ENCODE measurements at regions not wholly inside any gene's neighbourhood (a gene's known extent, or its start where the extent isn't known, plus 50 kb on each side); places are given as distances from the start of the nearest gene placed in this dataset.

DNA sequence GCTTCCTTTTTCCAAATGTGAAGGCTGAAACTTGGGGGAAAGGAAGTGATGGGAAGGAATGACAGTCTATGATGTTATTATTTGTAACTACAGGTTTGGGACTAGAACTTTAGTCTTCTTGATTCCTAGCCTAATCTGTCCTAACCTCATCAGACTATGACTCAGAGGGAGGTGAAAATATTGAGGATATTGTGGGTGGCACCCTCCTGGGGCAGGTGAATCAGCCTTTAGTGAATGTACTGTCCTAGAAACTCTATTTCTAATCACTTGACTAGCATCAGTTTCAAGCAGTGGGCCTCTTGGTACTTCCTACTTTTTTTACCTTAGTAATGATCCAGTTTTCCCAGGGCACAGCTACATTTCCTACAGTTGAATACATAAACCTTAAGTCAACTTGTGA is 829.0 kb upstream of the API5 start:
- in situ Hi-C loops (cut with MboI; ENCODE audit: low pct_unique_long_range_greater_than_20kb, low sequenced_read_pairs, unreplicated experiment), result no loop called here
- TF ChIP-seq, protein P1, sequence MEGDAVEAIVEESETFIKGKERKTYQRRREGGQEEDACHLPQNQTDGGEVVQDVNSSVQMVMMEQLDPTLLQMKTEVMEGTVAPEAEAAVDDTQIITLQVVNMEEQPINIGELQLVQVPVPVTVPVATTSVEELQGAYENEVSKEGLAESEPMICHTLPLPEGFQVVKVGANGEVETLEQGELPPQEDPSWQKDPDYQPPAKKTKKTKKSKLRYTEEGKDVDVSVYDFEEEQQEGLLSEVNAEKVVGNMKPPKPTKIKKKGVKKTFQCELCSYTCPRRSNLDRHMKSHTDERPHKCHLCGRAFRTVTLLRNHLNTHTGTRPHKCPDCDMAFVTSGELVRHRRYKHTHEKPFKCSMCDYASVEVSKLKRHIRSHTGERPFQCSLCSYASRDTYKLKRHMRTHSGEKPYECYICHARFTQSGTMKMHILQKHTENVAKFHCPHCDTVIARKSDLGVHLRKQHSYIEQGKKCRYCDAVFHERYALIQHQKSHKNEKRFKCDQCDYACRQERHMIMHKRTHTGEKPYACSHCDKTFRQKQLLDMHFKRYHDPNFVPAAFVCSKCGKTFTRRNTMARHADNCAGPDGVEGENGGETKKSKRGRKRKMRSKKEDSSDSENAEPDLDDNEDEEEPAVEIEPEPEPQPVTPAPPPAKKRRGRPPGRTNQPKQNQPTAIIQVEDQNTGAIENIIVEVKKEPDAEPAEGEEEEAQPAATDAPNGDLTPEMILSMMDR (IDR thresholded peaks at IDR 0.05; ENCODE audit: extremely low read depth, insufficient read depth, missing control alignments), result no peak
- no peak for DNase-seq (ENCODE audit: low spot score)

DNA sequence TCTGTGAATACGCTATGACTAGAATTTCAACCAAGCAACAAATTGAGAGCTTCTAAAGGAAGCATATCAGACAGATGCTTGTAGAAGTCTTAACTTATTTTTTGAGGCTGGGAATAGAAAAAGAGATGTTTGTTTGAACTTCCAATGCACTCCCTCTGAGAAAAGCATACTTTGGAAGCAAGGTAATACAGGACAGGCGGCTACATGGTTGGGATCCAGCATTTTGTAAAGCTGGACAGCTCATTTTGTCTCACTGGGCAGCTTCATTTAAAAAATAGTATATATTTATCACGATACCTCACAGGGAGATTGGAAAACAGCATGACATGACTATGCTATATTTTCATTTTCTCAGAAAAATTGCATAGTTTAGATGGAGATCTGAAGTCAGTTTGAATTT is 821.3 kb upstream of the API5 start:
- in situ Hi-C loops (cut with MboI; ENCODE audit: low pct_unique_long_range_greater_than_20kb, low sequenced_read_pairs, unreplicated experiment), result no loop called here
- no peak for DNase-seq (ENCODE audit: low spot score)
- TF ChIP-seq, protein P1 (IDR thresholded peaks at IDR 0.05; ENCODE audit: extremely low read depth, insufficient read depth, missing control alignments), result no peak

DNA sequence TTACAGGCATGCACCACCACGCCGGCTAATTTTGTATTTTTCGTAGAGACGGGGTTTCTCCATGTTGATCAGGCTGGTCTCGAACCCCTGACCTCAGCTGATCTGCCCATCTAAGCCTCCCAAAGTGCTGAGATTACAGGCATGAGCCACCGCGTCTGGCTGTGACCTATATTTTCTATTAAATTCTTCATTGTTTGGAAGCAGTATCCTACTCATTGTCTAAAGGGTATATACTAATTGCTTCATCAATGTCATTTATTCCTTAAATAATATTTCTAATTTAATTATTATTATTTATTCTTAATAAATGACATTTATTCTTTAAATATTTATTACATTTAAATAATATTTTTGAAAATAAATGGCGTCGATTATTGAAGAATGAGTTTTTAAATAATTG is 817.3 kb upstream of the API5 start:
- in situ Hi-C loops (cut with MboI; ENCODE audit: low pct_unique_long_range_greater_than_20kb, low sequenced_read_pairs, unreplicated experiment), result no loop called here
- TF ChIP-seq, protein P1 (IDR thresholded peaks at IDR 0.05; ENCODE audit: extremely low read depth, insufficient read depth, missing control alignments), result no peak
- no peak for DNase-seq (ENCODE audit: low spot score)

DNA sequence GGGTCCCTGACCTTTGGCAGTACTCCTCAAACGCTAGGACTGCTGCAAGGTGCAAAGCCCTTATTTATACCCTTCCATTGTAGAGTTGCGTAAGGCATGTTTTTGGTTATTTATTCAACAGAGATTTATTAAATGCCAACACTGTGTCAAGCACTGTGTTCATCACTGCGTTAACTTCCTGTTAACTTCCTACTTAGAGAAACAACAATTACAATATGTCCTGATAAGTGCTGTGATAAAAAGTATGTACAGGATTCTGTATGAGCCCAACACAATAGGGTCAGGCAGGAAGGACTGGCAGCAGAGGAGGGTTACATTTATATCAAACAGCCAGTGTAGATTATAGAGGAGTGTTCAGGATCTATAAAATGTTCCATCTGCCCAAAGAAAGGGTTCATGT is 812.8 kb upstream of the API5 start:
- DNase-seq (ENCODE audit: low spot score), result no peak
- TF ChIP-seq, protein P1 (IDR thresholded peaks at IDR 0.05; ENCODE audit: extremely low read depth, insufficient read depth, missing control alignments), result no peak
- in situ Hi-C loops (cut with MboI; ENCODE audit: low pct_unique_long_range_greater_than_20kb, low sequenced_read_pairs, unreplicated experiment), result no loop called here

DNA sequence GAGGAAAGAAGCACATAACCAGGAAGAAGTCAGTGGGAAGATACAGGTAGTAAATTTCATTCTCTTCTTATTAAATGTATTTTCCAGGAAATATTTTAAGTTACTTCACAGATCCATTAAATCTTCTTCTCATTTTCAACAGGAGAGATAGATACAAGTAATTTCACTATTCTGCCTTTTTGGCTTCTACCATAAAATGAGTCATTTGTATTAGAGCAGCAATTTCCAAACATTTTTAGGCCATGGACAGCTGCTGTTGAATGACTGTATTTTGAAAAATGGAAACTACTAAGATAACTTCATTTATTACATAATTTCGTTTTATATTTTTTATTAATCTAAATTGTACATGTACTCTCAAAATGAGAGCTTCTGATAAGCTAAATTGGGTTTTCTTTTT is 809.6 kb upstream of the API5 start:
- in situ Hi-C loops (cut with MboI; ENCODE audit: low pct_unique_long_range_greater_than_20kb, low sequenced_read_pairs, unreplicated experiment), result no loop called here
- DNase-seq (ENCODE audit: low spot score), result no peak
- TF ChIP-seq, protein P1 (IDR thresholded peaks at IDR 0.05; ENCODE audit: extremely low read depth, insufficient read depth, missing control alignments), result no peak

DNA sequence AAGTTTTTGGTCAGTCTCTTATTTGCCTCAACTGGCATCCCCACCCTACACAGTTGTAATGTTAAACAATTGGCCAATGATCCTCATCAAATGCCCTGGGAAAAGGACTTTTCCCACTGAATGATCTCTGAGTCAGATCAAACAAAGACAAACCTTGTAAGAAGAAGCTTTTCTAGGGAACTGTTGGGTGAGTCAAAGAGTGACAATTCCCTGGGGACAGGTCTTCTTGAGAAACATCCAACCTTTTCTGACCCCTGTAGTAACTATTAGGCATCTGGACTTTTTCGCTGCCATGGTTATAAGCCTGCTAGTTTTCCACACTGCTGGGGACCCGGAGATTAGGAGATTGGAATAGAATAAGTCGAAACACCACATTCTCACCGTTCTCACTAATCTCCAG is 789.8 kb upstream of the API5 start:
- in situ Hi-C loops (cut with MboI; ENCODE audit: low pct_unique_long_range_greater_than_20kb, low sequenced_read_pairs, unreplicated experiment), result no loop called here
- TF ChIP-seq, protein P1 (IDR thresholded peaks at IDR 0.05; ENCODE audit: extremely low read depth, insufficient read depth, missing control alignments), result no peak
- DNase-seq (ENCODE audit: low spot score), result no peak
